ENCODE measurements at regions not wholly inside any gene's neighbourhood (a gene's known extent, or its start where the extent isn't known, plus 50 kb on each side); places are given as distances from the start of the nearest gene placed in this dataset.

GRCh38 chr4:81526706-81527105 lies 55.0 kb upstream of the RASGEF1B start:
- Mint-ChIP-seq H3K9me3 (no peaks in the 10 kb centered on the region), H3K27me3 (ENCODE audit: low read depth, poor library complexity) (peaks cover 5% of the 10 kb centered on the region), H3K36me3 (ENCODE audit: low read depth) (no peaks in the 10 kb centered on the region), H3K4me1 (peaks cover 51% of the 10 kb centered on the region), H3K4me3 (no peak overlapping the region), H3K27ac (no peak overlapping the region)
- DNase-seq = no peak
- TF ChIP-seq CTCF (IDR thresholded peaks at IDR 0.05) = no peak

- H3K27ac Mint-ChIP-seq = peak overlapping the region; percentile 36
- H3K9me3 Mint-ChIP-seq = no peaks in the 10 kb centered on the region
- TF ChIP-seq CTCF (IDR thresholded peaks at IDR 0.05) = no peak
- H3K36me3 Mint-ChIP-seq (ENCODE audit: low read depth) = no peaks in the 10 kb centered on the region
- no peak overlapping the region for H3K4me3 Mint-ChIP-seq
- H3K27me3 Mint-ChIP-seq (ENCODE audit: low read depth, poor library complexity) = peaks cover 5% of the 10 kb centered on the region
- DNase-seq = no peak
- peaks cover 53% of the 10 kb centered on the region for H3K4me1 Mint-ChIP-seq
Observed at GRCh38 chr4:81523672-81524327, 52.1 kb upstream of the RASGEF1B start.

- no peak for TF ChIP-seq CTCF (IDR thresholded peaks at IDR 0.05)
- no peak overlapping the region for H3K27ac Mint-ChIP-seq
- no peaks in the 10 kb centered on the region for H3K36me3 Mint-ChIP-seq (ENCODE audit: low read depth)
- peaks cover 5% of the 10 kb centered on the region for H3K27me3 Mint-ChIP-seq (ENCODE audit: low read depth, poor library complexity)
- H3K9me3 Mint-ChIP-seq = no peaks in the 10 kb centered on the region
- H3K4me1 Mint-ChIP-seq = peaks cover 62% of the 10 kb centered on the region
- H3K4me3 Mint-ChIP-seq = no peak overlapping the region
- no peak for DNase-seq
Observed at GRCh38 chr4:81522711-81523110, 51.0 kb upstream of the RASGEF1B start.

- no peak for TF ChIP-seq CTCF (IDR thresholded peaks at IDR 0.05)
- Mint-ChIP-seq H3K4me3 (no peak overlapping the region), H3K9me3 (no peaks in the 10 kb centered on the region), H3K36me3 (ENCODE audit: low read depth) (no peaks in the 10 kb centered on the region), H3K4me1 (peaks cover 64% of the 10 kb centered on the region), H3K27ac (no peak overlapping the region), H3K27me3 (ENCODE audit: low read depth, poor library complexity) (peaks cover 5% of the 10 kb centered on the region)
- no peak for DNase-seq
Observed at GRCh38 chr4:81521708-81522107, 50.0 kb upstream of the RASGEF1B start.

Measured in nephron progenitor cell (in vitro differentiated cells).